ENCODE measurements at regions not wholly inside any gene's neighbourhood (a gene's known extent, or its start where the extent isn't known, plus 50 kb on each side); places are given as distances from the start of the nearest gene placed in this dataset.

DNA sequence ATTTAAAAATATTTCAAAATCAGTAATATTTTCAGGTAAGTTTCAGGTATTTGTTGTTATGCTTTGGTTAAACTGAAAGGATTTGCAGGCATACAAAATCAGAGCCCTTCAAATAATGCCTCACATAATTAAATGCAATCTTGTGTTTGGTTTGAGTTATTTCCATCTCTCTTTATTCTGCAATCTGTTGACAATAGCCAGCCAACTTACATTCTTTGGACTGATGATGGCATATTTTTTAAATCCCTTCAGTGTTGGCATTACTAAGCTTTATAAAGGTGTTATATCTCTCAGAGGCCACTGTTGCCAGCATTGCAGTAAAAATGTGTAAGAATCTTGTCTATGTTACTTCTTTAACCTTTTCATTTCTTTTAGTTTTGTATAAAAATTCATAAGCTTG lies 257.2 kb upstream of the RFC3 start:
- TF ChIP-seq, protein P1, sequence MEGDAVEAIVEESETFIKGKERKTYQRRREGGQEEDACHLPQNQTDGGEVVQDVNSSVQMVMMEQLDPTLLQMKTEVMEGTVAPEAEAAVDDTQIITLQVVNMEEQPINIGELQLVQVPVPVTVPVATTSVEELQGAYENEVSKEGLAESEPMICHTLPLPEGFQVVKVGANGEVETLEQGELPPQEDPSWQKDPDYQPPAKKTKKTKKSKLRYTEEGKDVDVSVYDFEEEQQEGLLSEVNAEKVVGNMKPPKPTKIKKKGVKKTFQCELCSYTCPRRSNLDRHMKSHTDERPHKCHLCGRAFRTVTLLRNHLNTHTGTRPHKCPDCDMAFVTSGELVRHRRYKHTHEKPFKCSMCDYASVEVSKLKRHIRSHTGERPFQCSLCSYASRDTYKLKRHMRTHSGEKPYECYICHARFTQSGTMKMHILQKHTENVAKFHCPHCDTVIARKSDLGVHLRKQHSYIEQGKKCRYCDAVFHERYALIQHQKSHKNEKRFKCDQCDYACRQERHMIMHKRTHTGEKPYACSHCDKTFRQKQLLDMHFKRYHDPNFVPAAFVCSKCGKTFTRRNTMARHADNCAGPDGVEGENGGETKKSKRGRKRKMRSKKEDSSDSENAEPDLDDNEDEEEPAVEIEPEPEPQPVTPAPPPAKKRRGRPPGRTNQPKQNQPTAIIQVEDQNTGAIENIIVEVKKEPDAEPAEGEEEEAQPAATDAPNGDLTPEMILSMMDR (IDR thresholded peaks at IDR 0.05), result no peak
- TF ChIP-seq POLR2AphosphoS5 (IDR thresholded peaks at IDR 0.05), result no peak

All from esophagus muscularis mucosa (tissue), 3 donors.